ENCODE measurements at regions not wholly inside any gene's neighbourhood (a gene's known extent, or its start where the extent isn't known, plus 50 kb on each side); places are given as distances from the start of the nearest gene placed in this dataset.

DNA sequence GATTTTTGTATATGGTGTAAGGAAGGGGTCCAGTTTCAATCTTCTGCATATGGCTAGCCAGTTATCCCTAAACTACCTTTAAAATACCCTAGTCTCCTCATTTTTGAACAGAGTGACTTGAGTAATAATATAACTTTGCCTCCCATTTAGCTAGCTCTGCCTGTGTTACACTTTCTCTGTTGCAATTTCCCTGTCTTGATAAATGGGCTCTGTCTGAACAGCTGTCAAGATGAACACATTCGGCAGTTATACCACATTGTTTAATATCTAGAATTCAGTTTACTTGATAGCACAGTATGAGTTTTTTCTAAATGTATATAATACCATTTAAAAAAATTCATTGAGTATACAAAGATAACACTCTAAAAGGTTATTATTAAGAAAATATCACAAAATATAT is 562.9 kb upstream of the FTMT start:
- no peak overlapping the region for H3K4me2 ChIP-seq
- 87% methylated on average over 1 of the region's 1 CpG for WGBS (ENCODE audit: missing lambda C conversion rate)
- H3K9me3 ChIP-seq, result no peaks in the 10 kb centered on the region
- CTCF ChIA-PET, result no interaction called here
- DNase-seq (ENCODE audit: low read depth in 1 of 2, low spot score in 1 of 2) (no peak), FAIRE-seq (peak; percentile 49), ATAC-seq (no peak)
- POLR2A ChIA-PET, result no interaction called here
- H3K27ac ChIP-seq, result no peak overlapping the region
- TF ChIP-seq BHLHE40 (IDR thresholded peaks at IDR 0.05; ENCODE audit: low read depth, low read length) (no peak), JUNB (IDR thresholded peaks at IDR 0.05) (no peak), FOXS1 (CRISPR knock-in tag; IDR thresholded peaks at IDR 0.05) (no peak), RNF2 (IDR thresholded peaks at IDR 0.05; ENCODE audit: borderline replicate concordance, low read depth) (no peak), NFE2L2 (conservative IDR thresholded peaks at IDR 0.05; ENCODE audit: low read length) (no peak), ZNF302 (CRISPR knock-in tag; IDR thresholded peaks at IDR 0.05) (no peak), RFX5 (IDR thresholded peaks at IDR 0.05) (no peak), ZC3H11A (IDR thresholded peaks at IDR 0.05) (no peak), RAD21 (conservative IDR thresholded peaks at IDR 0.05 in 1 of 2, IDR thresholded peaks at IDR 0.05 in 1 of 2) (no peak), HOXB5 (CRISPR knock-in tag; IDR thresholded peaks at IDR 0.05) (no peak), CEBPB (IDR thresholded peaks at IDR 0.05) (no peak)
- TF ChIP-seq, protein P1, sequence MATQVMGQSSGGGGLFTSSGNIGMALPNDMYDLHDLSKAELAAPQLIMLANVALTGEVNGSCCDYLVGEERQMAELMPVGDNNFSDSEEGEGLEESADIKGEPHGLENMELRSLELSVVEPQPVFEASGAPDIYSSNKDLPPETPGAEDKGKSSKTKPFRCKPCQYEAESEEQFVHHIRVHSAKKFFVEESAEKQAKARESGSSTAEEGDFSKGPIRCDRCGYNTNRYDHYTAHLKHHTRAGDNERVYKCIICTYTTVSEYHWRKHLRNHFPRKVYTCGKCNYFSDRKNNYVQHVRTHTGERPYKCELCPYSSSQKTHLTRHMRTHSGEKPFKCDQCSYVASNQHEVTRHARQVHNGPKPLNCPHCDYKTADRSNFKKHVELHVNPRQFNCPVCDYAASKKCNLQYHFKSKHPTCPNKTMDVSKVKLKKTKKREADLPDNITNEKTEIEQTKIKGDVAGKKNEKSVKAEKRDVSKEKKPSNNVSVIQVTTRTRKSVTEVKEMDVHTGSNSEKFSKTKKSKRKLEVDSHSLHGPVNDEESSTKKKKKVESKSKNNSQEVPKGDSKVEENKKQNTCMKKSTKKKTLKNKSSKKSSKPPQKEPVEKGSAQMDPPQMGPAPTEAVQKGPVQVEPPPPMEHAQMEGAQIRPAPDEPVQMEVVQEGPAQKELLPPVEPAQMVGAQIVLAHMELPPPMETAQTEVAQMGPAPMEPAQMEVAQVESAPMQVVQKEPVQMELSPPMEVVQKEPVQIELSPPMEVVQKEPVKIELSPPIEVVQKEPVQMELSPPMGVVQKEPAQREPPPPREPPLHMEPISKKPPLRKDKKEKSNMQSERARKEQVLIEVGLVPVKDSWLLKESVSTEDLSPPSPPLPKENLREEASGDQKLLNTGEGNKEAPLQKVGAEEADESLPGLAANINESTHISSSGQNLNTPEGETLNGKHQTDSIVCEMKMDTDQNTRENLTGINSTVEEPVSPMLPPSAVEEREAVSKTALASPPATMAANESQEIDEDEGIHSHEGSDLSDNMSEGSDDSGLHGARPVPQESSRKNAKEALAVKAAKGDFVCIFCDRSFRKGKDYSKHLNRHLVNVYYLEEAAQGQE (IDR thresholded peaks at IDR 0.05), result no peak
- TF ChIP-seq, protein P2, sequence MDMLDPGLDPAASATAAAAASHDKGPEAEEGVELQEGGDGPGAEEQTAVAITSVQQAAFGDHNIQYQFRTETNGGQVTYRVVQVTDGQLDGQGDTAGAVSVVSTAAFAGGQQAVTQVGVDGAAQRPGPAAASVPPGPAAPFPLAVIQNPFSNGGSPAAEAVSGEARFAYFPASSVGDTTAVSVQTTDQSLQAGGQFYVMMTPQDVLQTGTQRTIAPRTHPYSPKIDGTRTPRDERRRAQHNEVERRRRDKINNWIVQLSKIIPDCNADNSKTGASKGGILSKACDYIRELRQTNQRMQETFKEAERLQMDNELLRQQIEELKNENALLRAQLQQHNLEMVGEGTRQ (IDR thresholded peaks at IDR 0.05), result no peak
- H3K4me3 ChIP-seq, result no peak overlapping the region
- H3K4me1 ChIP-seq, result no peaks in the 10 kb centered on the region

DNA sequence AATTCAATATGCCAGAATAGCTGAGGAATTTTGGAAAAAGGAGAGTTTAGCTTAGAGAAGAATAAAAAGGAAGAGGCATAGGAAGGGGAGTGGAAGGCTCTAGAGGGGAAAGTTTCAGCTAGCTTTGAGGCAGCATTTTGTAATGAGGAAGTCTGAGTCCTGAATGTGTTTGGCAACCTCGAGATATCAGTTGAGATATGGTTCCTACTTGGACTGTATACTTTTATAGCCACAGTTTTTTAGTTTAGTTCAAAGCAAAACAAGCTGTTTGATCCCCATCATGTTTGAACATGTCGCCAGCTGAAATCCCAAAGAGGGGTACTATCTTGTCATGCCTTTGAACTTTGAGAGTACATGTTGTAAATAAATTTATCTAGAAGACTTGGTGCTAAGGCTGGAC is 559.0 kb upstream of the FTMT start:
- Histone ChIP-seq H3K27ac (no peak overlapping the region), H3K4me1 (no peaks in the 10 kb centered on the region), H3K9me3 (no peaks in the 10 kb centered on the region), H3K4me3 (no peak overlapping the region), H3K4me2 (no peak overlapping the region)
- FAIRE-seq (no peak), DNase-seq (ENCODE audit: low read depth in 1 of 2, low spot score in 1 of 2) (no peak), ATAC-seq (no peak)
- TF ChIP-seq NR3C1 (IDR thresholded peaks at IDR 0.05) (no peak), ZNF302 (CRISPR knock-in tag; IDR thresholded peaks at IDR 0.05) (no peak), NFE2L2 (conservative IDR thresholded peaks at IDR 0.05; ENCODE audit: low read length) (no peak), HEYL (CRISPR knock-in tag; IDR thresholded peaks at IDR 0.05) (no peak), EP300 (IDR thresholded peaks at IDR 0.05) (no peak), EHF (CRISPR knock-in tag; IDR thresholded peaks at IDR 0.05) (no peak), MAZ (IDR thresholded peaks at IDR 0.05; ENCODE audit: borderline replicate concordance, low read depth, low read length) (no peak), SREBF2 (IDR thresholded peaks at IDR 0.05) (no peak), PHF8 (IDR thresholded peaks at IDR 0.05; ENCODE audit: borderline replicate concordance, low read depth) (no peak), HDAC2 (IDR thresholded peaks at IDR 0.05) (no peak)
- TF ChIP-seq, protein P3, sequence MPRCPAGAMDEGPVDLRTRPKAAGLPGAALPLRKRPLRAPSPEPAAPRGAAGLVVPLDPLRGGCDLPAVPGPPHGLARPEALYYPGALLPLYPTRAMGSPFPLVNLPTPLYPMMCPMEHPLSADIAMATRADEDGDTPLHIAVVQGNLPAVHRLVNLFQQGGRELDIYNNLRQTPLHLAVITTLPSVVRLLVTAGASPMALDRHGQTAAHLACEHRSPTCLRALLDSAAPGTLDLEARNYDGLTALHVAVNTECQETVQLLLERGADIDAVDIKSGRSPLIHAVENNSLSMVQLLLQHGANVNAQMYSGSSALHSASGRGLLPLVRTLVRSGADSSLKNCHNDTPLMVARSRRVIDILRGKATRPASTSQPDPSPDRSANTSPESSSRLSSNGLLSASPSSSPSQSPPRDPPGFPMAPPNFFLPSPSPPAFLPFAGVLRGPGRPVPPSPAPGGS (IDR thresholded peaks at IDR 0.05), result no peak
- TF ChIP-seq, protein P4, sequence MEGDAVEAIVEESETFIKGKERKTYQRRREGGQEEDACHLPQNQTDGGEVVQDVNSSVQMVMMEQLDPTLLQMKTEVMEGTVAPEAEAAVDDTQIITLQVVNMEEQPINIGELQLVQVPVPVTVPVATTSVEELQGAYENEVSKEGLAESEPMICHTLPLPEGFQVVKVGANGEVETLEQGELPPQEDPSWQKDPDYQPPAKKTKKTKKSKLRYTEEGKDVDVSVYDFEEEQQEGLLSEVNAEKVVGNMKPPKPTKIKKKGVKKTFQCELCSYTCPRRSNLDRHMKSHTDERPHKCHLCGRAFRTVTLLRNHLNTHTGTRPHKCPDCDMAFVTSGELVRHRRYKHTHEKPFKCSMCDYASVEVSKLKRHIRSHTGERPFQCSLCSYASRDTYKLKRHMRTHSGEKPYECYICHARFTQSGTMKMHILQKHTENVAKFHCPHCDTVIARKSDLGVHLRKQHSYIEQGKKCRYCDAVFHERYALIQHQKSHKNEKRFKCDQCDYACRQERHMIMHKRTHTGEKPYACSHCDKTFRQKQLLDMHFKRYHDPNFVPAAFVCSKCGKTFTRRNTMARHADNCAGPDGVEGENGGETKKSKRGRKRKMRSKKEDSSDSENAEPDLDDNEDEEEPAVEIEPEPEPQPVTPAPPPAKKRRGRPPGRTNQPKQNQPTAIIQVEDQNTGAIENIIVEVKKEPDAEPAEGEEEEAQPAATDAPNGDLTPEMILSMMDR (IDR thresholded peaks at IDR 0.05), result no peak
- ChIA-PET CTCF (no interaction called here), POLR2A (no interaction called here)
- 56% methylated on average over 2 of the region's 2 CpGs for WGBS (ENCODE audit: missing lambda C conversion rate)
